OCI-LY3 (cell line): ENCODE measurements at regions not wholly inside any gene's neighbourhood (a gene's known extent, or its start where the extent isn't known, plus 50 kb on each side); places are given as distances from the start of the nearest gene placed in this dataset.

Experiments used
- H2AFZ ChIP-seq: fragments of 200-600, 300-600 bp; shearing (Covaris generic); 2 replicates; pipeline ENCODE4 v1.6.0; 2014; ENCODE audit warnings: antibody characterized with exemption, low read depth, low read length
- H3K27ac ChIP-seq: fragments of 200-600, 300-600 bp; sonication (generic); 2 replicates; pipeline ENCODE4 v1.5.1; 2014; ENCODE audit warnings: mild to moderate bottlenecking, low read length, moderate library complexity, mixed read lengths
- H3K27me3 ChIP-seq: fragments of 200-600, 300-600 bp; sonication (generic); 2 replicates; pipeline ENCODE4 v1.6.1; 2014; ENCODE audit warnings: low read depth, low read length, mixed read lengths
- H3K36me3 ChIP-seq: fragments of 200-600, 300-600 bp; sonication (generic); replicated peaks from 2 replicates; pipeline ENCODE3; 2014; ENCODE audit warnings: low read depth, low read length, mixed read lengths
- H3K4me1 ChIP-seq: fragments of 300-600, 200-600 bp; sonication (generic); 2 replicates; pipeline ENCODE4 v1.6.1; 2014; ENCODE audit warnings: low read length, mixed read lengths
- H3K4me2 ChIP-seq: fragments of 200-600, 300-600 bp; sonication (generic); 2 replicates; pipeline ENCODE4 v1.6.1; 2014; ENCODE audit warnings: low read length, mixed read lengths
- H3K4me3 ChIP-seq: fragments of 300-600, 200-600 bp; sonication (generic); 2 replicates; pipeline ENCODE4 v1.5.1; 2014; ENCODE audit warnings: antibody characterized with exemption, mild to moderate bottlenecking, low read length, moderate library complexity
- H3K79me2 ChIP-seq: fragments of 300-600, 200-600 bp; shearing (Covaris generic); 2 replicates; pipeline ENCODE4 v1.6.1; 2014; ENCODE audit warnings: mild to moderate bottlenecking, low read length, mixed read lengths
- H3K9ac ChIP-seq: fragments of 300-600, 200-600 bp; shearing (Covaris generic); 2 replicates; pipeline ENCODE4 v1.6.0; 2014; ENCODE audit warnings: mild to moderate bottlenecking, low read length, moderate library complexity
- H3K9me3 ChIP-seq: fragments of 200-600, 300-600 bp; shearing (Covaris generic); 2 replicates; pipeline ENCODE4 v1.6.1; 2014; ENCODE audit warnings: low read length, mixed read lengths; ENCODE audit not compliant: insufficient read depth
- H4K20me1 ChIP-seq: fragments of 200-600, 300-600 bp; sonication (generic); 2 replicates; pipeline ENCODE4 v1.6.1; 2016; ENCODE audit warnings: low read length, mixed read lengths; ENCODE audit not compliant: insufficient read depth
- CTCF ChIP-seq: fragments of 200-600, 300-600 bp; sonication (generic); IDR thresholded peaks from 2 replicates; pipeline ENCODE4 v1.5.1; 2014; ENCODE audit warnings: antibody characterized with exemption, low read length, low read depth
- EZH2phosphoT487 ChIP-seq: fragments of 200-600 bp; shearing (Covaris generic); IDR thresholded peaks from 2 replicates; pipeline ENCODE4 v1.6.1; 2018; ENCODE audit warnings: antibody characterized with exemption, mixed run types, low read depth

- Histone ChIP-seq H2AFZ (no peak overlapping the region), H3K9me3 (no peaks in the 10 kb centered on the region), H4K20me1 (no peaks in the 10 kb centered on the region), H3K79me2 (no peaks in the 10 kb centered on the region), H3K27me3 (no peaks in the 10 kb centered on the region), H3K4me1 (no peaks in the 10 kb centered on the region), H3K36me3 (no peaks in the 10 kb centered on the region), H3K27ac (no peak overlapping the region), H3K4me2 (no peak overlapping the region), H3K4me3 (no peak overlapping the region), H3K9ac (no peak overlapping the region)
- TF ChIP-seq CTCF (no peak), EZH2phosphoT487 (no peak)
Measured at GRCh38 chr7:125606671-125607070, 677.0 kb upstream of the POT1 start.

- H3K27me3 ChIP-seq: no peaks in the 10 kb centered on the region
- H2AFZ ChIP-seq: no peak overlapping the region
- no peak for TF ChIP-seq CTCF
- TF ChIP-seq EZH2phosphoT487: no peak
- no peak overlapping the region for H3K27ac ChIP-seq
- H3K9me3 ChIP-seq: no peaks in the 10 kb centered on the region
- no peak overlapping the region for H3K4me2 ChIP-seq
- no peaks in the 10 kb centered on the region for H4K20me1 ChIP-seq
- H3K9ac ChIP-seq: no peak overlapping the region
- no peaks in the 10 kb centered on the region for H3K36me3 ChIP-seq
- H3K79me2 ChIP-seq: no peaks in the 10 kb centered on the region
- H3K4me3 ChIP-seq: no peak overlapping the region
- H3K4me1 ChIP-seq: no peaks in the 10 kb centered on the region
Measured at GRCh38 chr7:125605241-125605640, 675.6 kb upstream of the POT1 start.

- Histone ChIP-seq H3K4me2 (no peak overlapping the region), H3K9me3 (no peaks in the 10 kb centered on the region), H3K27ac (no peak overlapping the region), H3K4me1 (no peaks in the 10 kb centered on the region), H3K9ac (no peak overlapping the region), H3K36me3 (no peaks in the 10 kb centered on the region), H3K27me3 (no peaks in the 10 kb centered on the region), H4K20me1 (no peaks in the 10 kb centered on the region), H2AFZ (no peak overlapping the region), H3K4me3 (no peak overlapping the region), H3K79me2 (no peaks in the 10 kb centered on the region)
- TF ChIP-seq EZH2phosphoT487 (no peak), CTCF (no peak)
Measured at GRCh38 chr7:125602441-125602840, 672.8 kb upstream of the POT1 start.

- Histone ChIP-seq H3K4me2 (no peak overlapping the region), H3K4me3 (no peak overlapping the region), H3K9ac (no peak overlapping the region), H4K20me1 (no peaks in the 10 kb centered on the region), H3K79me2 (no peaks in the 10 kb centered on the region), H3K4me1 (no peaks in the 10 kb centered on the region), H3K27ac (no peak overlapping the region), H3K27me3 (no peaks in the 10 kb centered on the region), H3K36me3 (no peaks in the 10 kb centered on the region), H2AFZ (no peak overlapping the region), H3K9me3 (no peaks in the 10 kb centered on the region)
- TF ChIP-seq CTCF (no peak), EZH2phosphoT487 (no peak)
Measured at GRCh38 chr7:125599387-125599786, 669.8 kb upstream of the POT1 start.
